Endothelial cell (in vitro differentiated cells): ENCODE measurements at regions not wholly inside any gene's neighbourhood (a gene's known extent, or its start where the extent isn't known, plus 50 kb on each side); places are given as distances from the start of the nearest gene placed in this dataset.

Source experiments
- DNase-seq: peaks from one replicate; pipeline ENCODE4 v3.0.0; 2021; ENCODE audit warnings: low spot score
- H3K27ac Mint-ChIP-seq: one replicate; pipeline ENCODE4 v1.8.0; 2021; ENCODE audit warnings: mixed read lengths, inconsistent platforms; ENCODE audit not compliant: unreplicated experiment
- H3K27me3 Mint-ChIP-seq: one replicate; pipeline ENCODE4 v1.8.0; 2021; ENCODE audit warnings: mild to moderate bottlenecking, moderate library complexity, mixed read lengths, inconsistent platforms; ENCODE audit not compliant: unreplicated experiment
- H3K36me3 Mint-ChIP-seq: one replicate; pipeline ENCODE4 v1.8.0; 2021; ENCODE audit warnings: mild to moderate bottlenecking, low read depth, mixed read lengths, inconsistent platforms; ENCODE audit not compliant: unreplicated experiment
- H3K4me1 Mint-ChIP-seq: one replicate; pipeline ENCODE4 v1.8.0; 2021; ENCODE audit warnings: mild to moderate bottlenecking, mixed read lengths, inconsistent platforms; ENCODE audit not compliant: unreplicated experiment
- H3K4me3 Mint-ChIP-seq: one replicate; pipeline ENCODE4 v1.8.0; 2021; ENCODE audit warnings: mild to moderate bottlenecking, mixed read lengths, inconsistent platforms; ENCODE audit not compliant: unreplicated experiment
- H3K9me3 Mint-ChIP-seq: one replicate; pipeline ENCODE4 v1.8.0; 2021; ENCODE audit warnings: mixed read lengths, inconsistent platforms; ENCODE audit not compliant: unreplicated experiment
- CTCF ChIP-seq: fragments of 200-600 bp; sonication (generic); IDR thresholded peaks from one replicate; pipeline ENCODE4 v1.5.0; 2021; ENCODE audit warnings: antibody characterized with exemption; ENCODE audit not compliant: unreplicated experiment

- Mint-ChIP-seq H3K4me1 (peaks cover 10% of the 10 kb centered on the region), H3K36me3 (no peaks in the 10 kb centered on the region), H3K27me3 (no peaks in the 10 kb centered on the region), H3K9me3 (no peaks in the 10 kb centered on the region), H3K27ac (no peak overlapping the region), H3K4me3 (no peak overlapping the region)
- TF ChIP-seq CTCF: no peak
- no peak for DNase-seq
Observed at GRCh38 chr13:107461751-107462150, 753.6 kb downstream of the LIG4 start.

- no peak overlapping the region for H3K4me3 Mint-ChIP-seq
- no peaks in the 10 kb centered on the region for H3K9me3 Mint-ChIP-seq
- peaks cover 1% of the 10 kb centered on the region for H3K27me3 Mint-ChIP-seq
- H3K4me1 Mint-ChIP-seq: peaks cover 10% of the 10 kb centered on the region
- no peaks in the 10 kb centered on the region for H3K36me3 Mint-ChIP-seq
- no peak overlapping the region for H3K27ac Mint-ChIP-seq
- no peak for DNase-seq
- no peak for TF ChIP-seq CTCF
Observed at GRCh38 chr13:107459430-107459829, 755.9 kb downstream of the LIG4 start.

- peaks cover 10% of the 10 kb centered on the region for H3K4me1 Mint-ChIP-seq
- H3K27me3 Mint-ChIP-seq: peaks cover 1% of the 10 kb centered on the region
- H3K4me3 Mint-ChIP-seq: no peak overlapping the region
- H3K36me3 Mint-ChIP-seq: no peaks in the 10 kb centered on the region
- no peak for TF ChIP-seq CTCF
- H3K27ac Mint-ChIP-seq: no peak overlapping the region
- peaks cover 6% of the 10 kb centered on the region for H3K9me3 Mint-ChIP-seq
- DNase-seq: no peak
Observed at GRCh38 chr13:107458269-107458668, 757.1 kb downstream of the LIG4 start.

- no peak for TF ChIP-seq CTCF
- DNase-seq: no peak
- Mint-ChIP-seq H3K4me3 (no peak overlapping the region), H3K36me3 (no peaks in the 10 kb centered on the region), H3K4me1 (peaks cover 10% of the 10 kb centered on the region), H3K27ac (peak overlapping the region; percentile 76), H3K9me3 (peaks cover 7% of the 10 kb centered on the region), H3K27me3 (peaks cover 1% of the 10 kb centered on the region)
Observed at GRCh38 chr13:107457686-107458085, 757.6 kb downstream of the LIG4 start.

GRCh38 chr13:107456431-107456830 lies 758.9 kb downstream of the LIG4 start:
- Mint-ChIP-seq H3K4me1 (peaks cover 10% of the 10 kb centered on the region), H3K27me3 (peaks cover 1% of the 10 kb centered on the region), H3K9me3 (peaks cover 15% of the 10 kb centered on the region), H3K36me3 (no peaks in the 10 kb centered on the region), H3K4me3 (no peak overlapping the region), H3K27ac (no peak overlapping the region)
- TF ChIP-seq CTCF: no peak
- DNase-seq: no peak
